CD4-positive, alpha-beta T cell treated with Interleukin-1 beta for 1 hour (primary cell): ENCODE measurements at regions not wholly inside any gene's neighbourhood (a gene's known extent, or its start where the extent isn't known, plus 50 kb on each side); places are given as distances from the start of the nearest gene placed in this dataset.
"Not testable (repeated sequence)": the region's sequence is repeated elsewhere in the genome, so short reads cannot be mapped to it uniquely, and the experiment has no call there.

Experiments used
- DNase-seq, 2 donors: peaks; one replicate each; pipeline ENCODE4 v3.0.0-alpha.2; 2020 to 2022

GRCh38 chr5:25764733-25765132 lies 1120.0 kb upstream of the CDH10 start:
- no peak for DNase-seq

GRCh38 chr5:25763781-25764180 lies 1119.0 kb upstream of the CDH10 start:
- DNase-seq, result no peak

- DNase-seq, result no peak
These were observed 1110.1 kb upstream of the CDH10 start for GRCh38 chr5:25754895-25755294.

GRCh38 chr5:25744908-25745307 lies 1100.1 kb upstream of the CDH10 start:
- DNase-seq, result no peak

- DNase-seq, result no peak
These were observed 1071.9 kb upstream of the CDH10 start for GRCh38 chr5:25716680-25717079.

GRCh38 chr5:25713259-25713658 lies 1068.5 kb upstream of the CDH10 start:
- DNase-seq, result no peak

GRCh38 chr5:25707093-25707492 lies 1062.3 kb upstream of the CDH10 start:
- no peak for DNase-seq

- DNase-seq, result no peak
These were observed 1057.2 kb upstream of the CDH10 start for GRCh38 chr5:25701936-25702335.

- DNase-seq, result no peak
These were observed 1050.0 kb upstream of the CDH10 start for GRCh38 chr5:25694801-25695200.

GRCh38 chr5:25688156-25688555 lies 1043.4 kb upstream of the CDH10 start:
- DNase-seq, result no peak

GRCh38 chr5:25669645-25670401 lies 1025.0 kb upstream of the CDH10 start:
- no peak for DNase-seq

- DNase-seq, result no peak
These were observed 1017.8 kb upstream of the CDH10 start for GRCh38 chr5:25662610-25663009.

GRCh38 chr5:25650316-25650715 lies 1005.5 kb upstream of the CDH10 start:
- not testable (repeated sequence) for DNase-seq

GRCh38 chr5:25649628-25650265 lies 1005.0 kb upstream of the CDH10 start:
- DNase-seq, result no peak

- no peak for DNase-seq
These were observed 1001.9 kb upstream of the CDH10 start for GRCh38 chr5:25646421-25647341.

- no peak for DNase-seq
These were observed 996.3 kb upstream of the CDH10 start for GRCh38 chr5:25641124-25641523.

GRCh38 chr5:25619273-25619672 lies 974.5 kb upstream of the CDH10 start:
- DNase-seq, result no peak

- no peak for DNase-seq
These were observed 974.0 kb upstream of the CDH10 start for GRCh38 chr5:25618821-25619220.

GRCh38 chr5:25614466-25614865 lies 969.7 kb upstream of the CDH10 start:
- no peak for DNase-seq

- no peak for DNase-seq
These were observed 959.9 kb upstream of the CDH10 start for GRCh38 chr5:25604681-25605080.

GRCh38 chr5:25579111-25579510 lies 934.3 kb upstream of the CDH10 start:
- DNase-seq, result no peak

- no peak for DNase-seq
These were observed 928.9 kb upstream of the CDH10 start for GRCh38 chr5:25573691-25574090.

- DNase-seq, result no peak
These were observed 925.3 kb upstream of the CDH10 start for GRCh38 chr5:25570067-25570583.
